NCI-H1694 treated with DMSO at 0.1 percent for 48 hours (cell line): ENCODE measurements at regions not wholly inside any gene's neighbourhood (a gene's known extent, or its start where the extent isn't known, plus 50 kb on each side); places are given as distances from the start of the nearest gene placed in this dataset.

Experiments
- DNase-seq: peaks from one replicate; lab custom pipeline; 2025; lab: John Stamatoyannopoulos, UW

GRCh38 chr11:111148121-111148520 lies 97.4 kb upstream of the POU2AF2 start:
- DNase-seq, result peak; percentile 6

GRCh38 chr11:111137846-111138245 lies 107.7 kb upstream of the POU2AF2 start:
- no peak for DNase-seq

GRCh38 chr11:111135778-111136570 lies 109.6 kb upstream of the POU2AF2 start:
- DNase-seq, result no peak

DNA sequence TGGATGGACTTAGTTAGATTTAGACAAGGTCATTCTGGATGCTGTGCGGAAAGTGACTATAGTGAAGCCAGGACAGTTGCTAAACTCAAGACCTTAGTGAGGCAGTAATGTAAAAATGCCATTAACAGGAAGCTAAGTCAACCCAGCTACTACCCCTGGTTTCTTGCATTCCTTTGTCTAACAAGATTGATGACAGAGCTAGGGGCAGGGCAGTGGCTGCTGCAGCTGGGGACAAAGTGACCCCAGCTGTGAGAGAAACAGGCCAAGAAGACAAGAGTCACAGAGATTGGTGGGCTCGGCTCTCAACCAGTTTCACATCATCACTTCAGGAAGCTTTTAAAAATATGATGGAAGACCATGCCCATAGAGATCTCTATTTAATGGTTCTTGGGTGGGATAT lies 110.4 kb upstream of the POU2AF2 start:
- no peak for DNase-seq

DNA sequence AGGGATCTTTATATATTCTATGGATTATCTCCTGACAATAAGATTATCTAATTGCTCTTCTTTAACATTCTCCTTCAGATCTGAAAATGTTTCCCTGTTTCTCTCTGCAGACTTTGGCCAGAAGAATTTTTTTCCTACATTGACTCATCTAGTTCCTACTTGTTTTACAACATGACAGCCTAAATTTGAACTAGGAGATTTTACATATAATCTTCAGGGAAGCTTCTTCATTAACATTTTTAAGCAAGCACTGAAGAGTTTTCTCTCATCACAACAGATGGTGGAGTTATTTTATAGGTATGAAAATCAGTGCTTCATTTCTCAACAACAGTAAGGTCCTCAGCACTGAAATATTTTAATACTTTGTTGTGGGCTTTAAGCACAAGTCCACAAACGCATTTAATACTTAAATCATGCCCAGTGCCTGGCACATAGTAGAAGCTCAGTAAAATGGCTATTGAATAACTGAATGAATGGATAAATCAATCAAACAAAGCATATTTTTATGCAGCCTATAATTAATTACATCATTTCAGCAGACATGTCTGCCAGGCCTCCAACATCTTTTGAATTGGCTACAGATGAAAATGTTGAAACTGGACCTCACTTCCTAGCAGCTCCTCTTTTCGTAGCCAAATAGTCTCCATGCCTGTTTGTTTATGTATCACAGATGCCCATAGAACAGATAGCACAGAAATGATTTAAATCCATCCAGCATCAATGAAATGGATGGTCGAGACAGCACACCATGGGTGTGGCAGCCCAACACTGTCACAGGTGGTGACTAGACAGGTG lies 117.3 kb upstream of the POU2AF2 start:
- DNase-seq, result no peak

- peak; percentile 22 for DNase-seq
Observed at GRCh38 chr11:111124724-111125123, 120.8 kb upstream of the POU2AF2 start.

DNA sequence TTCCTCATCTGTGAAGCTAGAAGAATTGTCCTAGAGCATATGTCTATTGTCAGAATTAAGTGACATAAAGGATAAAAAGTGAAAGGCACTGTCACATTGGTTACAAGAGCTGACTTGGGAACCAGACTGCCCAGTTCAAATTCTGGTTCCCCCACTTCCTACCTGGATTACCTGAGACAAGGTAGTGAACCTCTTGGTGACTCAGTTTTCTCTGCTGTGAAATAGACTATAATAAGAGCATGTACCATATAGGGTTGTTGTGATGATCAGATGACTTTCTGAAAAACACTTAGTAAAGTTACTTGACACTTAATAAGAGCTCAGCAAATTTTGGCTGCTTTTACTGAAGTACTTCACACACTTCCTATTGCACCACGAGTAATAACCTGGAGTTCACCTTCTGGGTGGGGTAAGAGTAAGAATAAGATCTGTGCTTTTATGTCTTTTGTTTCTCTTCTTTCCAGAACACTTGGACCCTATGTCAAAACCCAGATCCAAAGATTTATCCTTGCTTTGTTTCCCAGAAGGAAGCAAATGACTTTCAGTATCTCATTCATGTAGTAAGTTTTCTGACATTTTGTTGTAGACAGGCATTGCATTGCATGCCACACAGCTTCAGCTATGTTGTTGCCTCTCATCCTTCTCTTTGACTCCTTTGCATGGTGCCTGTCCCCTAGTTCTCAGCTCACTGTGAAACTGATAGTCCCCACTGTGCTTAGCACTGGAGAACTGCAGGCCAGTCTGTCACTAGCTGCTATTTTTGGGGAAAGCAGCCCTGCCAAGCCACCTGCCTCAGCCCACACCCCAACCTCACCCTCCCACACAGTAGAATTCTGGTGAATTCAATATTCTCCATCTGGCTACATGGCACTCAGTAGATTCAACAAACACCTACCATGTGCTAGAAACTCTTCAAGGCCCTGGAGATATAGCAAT lies 121.8 kb upstream of the POU2AF2 start:
- DNase-seq, result no peak

GRCh38 chr11:111120696-111121302 lies 124.7 kb upstream of the POU2AF2 start:
- no peak for DNase-seq

GRCh38 chr11:111120161-111120560 lies 125.4 kb upstream of the POU2AF2 start:
- no peak for DNase-seq

DNA sequence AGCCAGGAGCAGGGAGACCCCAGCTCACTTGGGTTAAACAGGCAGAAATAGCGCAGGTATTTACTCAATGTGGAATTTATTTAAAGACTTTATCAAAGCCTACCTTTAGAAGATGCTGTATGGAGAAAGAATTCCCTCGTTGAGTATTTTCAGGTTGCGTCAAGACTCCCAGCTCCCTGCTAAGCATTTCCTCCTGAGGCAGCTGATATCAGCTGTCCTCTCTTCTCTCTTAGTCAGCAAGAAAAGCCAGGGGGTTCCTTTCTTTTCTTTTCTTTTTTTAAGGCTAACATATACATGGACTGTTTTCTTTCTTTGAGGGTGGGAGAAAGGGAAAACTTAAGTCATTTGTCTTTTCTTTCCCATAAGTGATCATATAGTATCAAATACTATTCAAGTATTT lies 125.8 kb upstream of the POU2AF2 start:
- DNase-seq, result no peak

DNA sequence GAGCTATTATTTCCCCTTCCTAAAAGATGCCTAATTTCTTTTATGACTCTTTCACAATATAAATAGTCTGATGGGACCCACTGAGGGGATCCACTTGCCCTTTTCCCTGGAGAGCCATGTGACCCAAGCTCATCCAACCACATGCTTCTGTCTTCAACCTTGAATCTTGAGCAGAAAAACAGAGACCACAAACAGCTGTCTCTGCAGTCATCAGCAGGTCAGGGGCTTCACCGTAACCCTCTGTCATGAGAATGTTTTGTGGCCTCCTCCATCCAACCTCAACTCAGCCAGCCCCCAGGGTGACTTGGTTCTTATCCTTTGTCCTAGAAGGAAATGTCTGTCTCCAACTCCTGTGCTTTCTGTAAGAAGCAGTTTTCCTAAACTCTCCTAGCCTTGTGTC lies 129.6 kb upstream of the POU2AF2 start:
- no peak for DNase-seq

DNA sequence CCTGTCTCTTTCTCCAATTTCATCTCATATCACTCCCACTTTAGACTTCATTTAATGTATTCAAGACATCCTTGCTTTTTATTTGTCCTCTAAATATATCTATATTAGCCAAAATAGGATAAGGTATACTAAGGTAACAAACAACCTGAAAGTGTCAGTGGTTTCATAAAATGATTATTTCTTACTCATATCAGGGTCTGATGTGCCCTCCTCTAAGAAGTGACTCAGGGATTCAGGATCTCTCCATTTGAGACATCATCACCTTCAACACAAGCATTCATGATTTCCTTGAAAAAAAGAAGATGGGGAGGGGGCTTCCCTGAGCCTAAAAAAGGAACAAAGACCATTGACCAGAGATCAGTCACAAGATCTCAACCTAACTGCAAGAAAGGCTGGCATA lies 131.4 kb upstream of the POU2AF2 start:
- no peak for DNase-seq

- no peak for DNase-seq
Observed at GRCh38 chr11:111112614-111113013, 132.9 kb upstream of the POU2AF2 start.

DNA sequence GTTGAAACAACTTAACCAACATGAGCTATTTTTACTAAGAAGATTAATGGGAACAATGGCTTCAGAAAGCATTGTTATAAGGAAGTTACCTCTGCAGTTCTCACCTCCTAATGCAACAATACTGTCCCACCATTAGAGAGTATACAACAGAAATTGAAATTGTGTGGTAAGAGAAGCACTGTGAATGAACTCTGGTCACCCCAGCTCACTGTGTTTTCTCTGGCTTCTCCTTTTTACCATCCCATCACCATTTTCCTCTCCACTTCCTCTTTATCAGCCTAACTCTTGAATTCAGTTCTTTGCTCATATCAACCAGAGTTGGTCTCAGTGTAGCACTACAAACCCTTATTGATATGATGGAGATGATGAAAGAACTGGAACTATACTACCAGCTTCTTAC lies 138.0 kb upstream of the POU2AF2 start:
- no peak for DNase-seq

GRCh38 chr11:111106641-111107040 lies 138.9 kb upstream of the POU2AF2 start:
- DNase-seq, result no peak

DNA sequence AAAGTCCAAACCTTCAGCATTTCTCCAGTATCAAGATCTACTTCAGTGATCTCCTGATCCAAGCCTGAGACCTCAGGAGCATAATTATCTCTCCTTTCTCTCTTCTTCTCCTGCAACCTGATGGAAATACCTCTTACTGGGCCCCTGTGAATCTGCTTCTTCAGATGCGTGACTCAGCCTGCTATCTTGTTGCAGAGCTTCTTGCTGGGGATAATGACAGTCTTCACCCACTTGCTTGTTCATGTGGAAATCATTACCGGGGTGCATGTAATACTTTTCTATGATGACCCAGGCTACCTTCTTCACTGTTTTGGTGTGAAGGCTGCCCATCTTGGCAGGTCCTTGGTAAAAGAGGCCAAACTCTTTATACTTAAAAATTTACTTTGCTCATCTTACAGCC lies 140.0 kb upstream of the POU2AF2 start:
- DNase-seq, result no peak

- no peak for DNase-seq
Observed at GRCh38 chr11:111104185-111104584, 141.3 kb upstream of the POU2AF2 start.

- no peak for DNase-seq
Observed at GRCh38 chr11:111101881-111102280, 143.6 kb upstream of the POU2AF2 start.

GRCh38 chr11:111099028-111099713 lies 146.4 kb upstream of the POU2AF2 start:
- no peak for DNase-seq

DNA sequence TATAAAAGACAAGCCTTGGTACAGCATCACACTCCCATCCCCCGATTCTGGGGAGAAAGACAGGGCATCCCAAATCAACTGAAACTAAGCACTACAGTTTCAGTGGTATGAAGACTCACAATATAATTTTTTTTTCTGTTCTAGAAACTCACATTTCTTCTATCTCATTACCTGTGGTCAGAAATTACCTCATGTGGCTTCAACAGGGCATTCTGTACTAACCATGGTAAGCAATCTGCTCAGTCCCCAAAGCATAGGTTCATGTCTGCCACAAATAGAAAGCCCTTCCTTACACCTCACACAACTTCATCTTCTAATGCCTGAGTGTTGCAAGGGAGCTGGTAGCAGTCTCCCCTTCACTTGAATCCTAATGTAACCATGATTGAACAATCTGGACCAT lies 147.4 kb upstream of the POU2AF2 start:
- DNase-seq, result no peak

DNA sequence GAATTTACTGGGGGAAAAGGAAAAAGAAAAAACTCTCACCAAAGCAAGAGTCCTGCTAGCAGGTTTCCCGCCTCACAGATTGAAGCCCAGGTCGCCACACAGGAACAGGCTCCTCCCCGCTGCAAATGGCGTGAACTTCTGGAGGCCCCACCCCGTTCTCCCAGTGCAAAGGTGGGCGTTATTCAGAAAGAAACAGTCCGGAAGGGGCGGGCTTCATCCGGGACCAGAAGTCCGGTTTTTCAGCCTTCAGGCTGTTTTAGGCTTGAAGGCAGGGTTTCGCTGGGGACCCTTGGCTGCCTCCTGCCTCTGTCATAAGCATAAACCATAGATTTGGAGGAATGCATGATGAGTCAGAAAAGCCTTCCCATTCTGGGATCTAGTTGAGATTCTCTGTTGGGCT lies 148.3 kb upstream of the POU2AF2 start:
- no peak for DNase-seq
